Vagina (tissue), 2 donors: ENCODE measurements at regions not wholly inside any gene's neighbourhood (a gene's known extent, or its start where the extent isn't known, plus 50 kb on each side); places are given as distances from the start of the nearest gene placed in this dataset.

Source experiments
- POLR2A ChIP-seq, 2 donors: fragments of 450-650 bp; IDR thresholded peaks; one replicate each; pipeline ENCODE4 v1.6.1; 2017; ENCODE audit warnings: antibody characterized with exemption in 2 of 2, mild to moderate bottlenecking in 2 of 2, moderate library complexity in 2 of 2
- TF ChIP-seq, protein P1 (sequence below), 3 experiments: fragments of 450-650 bp in 2 of 3; fragments of 200-600 bp in 1 of 3; sonication (generic) in 1 of 3; IDR thresholded peaks; one replicate each; pipeline ENCODE4 v1.5.1; 2017 to 2019; ENCODE audit warnings: antibody characterized with exemption in 3 of 3, mild to moderate bottlenecking in 2 of 3, moderate library complexity in 2 of 3

GRCh38 chr3:197430502-197430901 is 125.3 kb downstream of the BDH1 start:
- TF ChIP-seq, protein P1, sequence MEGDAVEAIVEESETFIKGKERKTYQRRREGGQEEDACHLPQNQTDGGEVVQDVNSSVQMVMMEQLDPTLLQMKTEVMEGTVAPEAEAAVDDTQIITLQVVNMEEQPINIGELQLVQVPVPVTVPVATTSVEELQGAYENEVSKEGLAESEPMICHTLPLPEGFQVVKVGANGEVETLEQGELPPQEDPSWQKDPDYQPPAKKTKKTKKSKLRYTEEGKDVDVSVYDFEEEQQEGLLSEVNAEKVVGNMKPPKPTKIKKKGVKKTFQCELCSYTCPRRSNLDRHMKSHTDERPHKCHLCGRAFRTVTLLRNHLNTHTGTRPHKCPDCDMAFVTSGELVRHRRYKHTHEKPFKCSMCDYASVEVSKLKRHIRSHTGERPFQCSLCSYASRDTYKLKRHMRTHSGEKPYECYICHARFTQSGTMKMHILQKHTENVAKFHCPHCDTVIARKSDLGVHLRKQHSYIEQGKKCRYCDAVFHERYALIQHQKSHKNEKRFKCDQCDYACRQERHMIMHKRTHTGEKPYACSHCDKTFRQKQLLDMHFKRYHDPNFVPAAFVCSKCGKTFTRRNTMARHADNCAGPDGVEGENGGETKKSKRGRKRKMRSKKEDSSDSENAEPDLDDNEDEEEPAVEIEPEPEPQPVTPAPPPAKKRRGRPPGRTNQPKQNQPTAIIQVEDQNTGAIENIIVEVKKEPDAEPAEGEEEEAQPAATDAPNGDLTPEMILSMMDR (IDR thresholded peaks at IDR 0.05) = no peak
- TF ChIP-seq POLR2A (IDR thresholded peaks at IDR 0.05) = no peak
